ENCODE measurements at regions not wholly inside any gene's neighbourhood (a gene's known extent, or its start where the extent isn't known, plus 50 kb on each side); places are given as distances from the start of the nearest gene placed in this dataset.

DNA sequence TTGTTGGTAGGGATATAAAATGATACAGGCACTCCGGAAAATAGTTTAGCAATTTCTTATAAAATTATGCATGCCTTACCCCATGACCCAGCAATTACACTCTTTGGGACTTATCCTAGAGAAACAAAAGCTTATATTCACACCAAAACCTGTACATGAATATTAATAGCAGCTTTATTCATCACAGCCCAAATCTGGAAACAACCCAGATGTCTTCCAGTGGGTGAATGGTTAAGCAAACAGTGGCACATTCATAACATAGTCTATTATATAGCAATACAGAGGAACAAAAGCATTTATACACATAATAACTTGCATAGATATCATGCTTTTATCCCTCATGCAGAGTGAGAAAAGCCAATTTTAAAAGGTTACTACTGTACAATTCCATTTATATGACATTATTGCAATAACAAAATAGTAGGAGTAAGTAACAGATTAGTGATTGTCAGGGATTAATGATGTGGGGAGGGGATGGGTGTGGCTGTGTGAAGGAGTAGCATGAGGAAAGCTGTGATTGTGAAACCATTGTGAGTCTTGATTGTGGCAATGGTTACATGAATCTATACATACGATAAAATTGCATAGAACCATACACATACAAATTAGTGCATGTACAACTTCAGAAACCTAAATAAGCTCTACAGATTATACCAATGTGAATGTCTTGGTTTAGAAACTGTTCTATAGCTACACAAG is 363.1 kb upstream of the OR4E1 start:
- no peak for TF ChIP-seq POLR2AphosphoS5 (IDR thresholded peaks at IDR 0.05; ENCODE audit: low read depth)
- TF ChIP-seq, protein P1, sequence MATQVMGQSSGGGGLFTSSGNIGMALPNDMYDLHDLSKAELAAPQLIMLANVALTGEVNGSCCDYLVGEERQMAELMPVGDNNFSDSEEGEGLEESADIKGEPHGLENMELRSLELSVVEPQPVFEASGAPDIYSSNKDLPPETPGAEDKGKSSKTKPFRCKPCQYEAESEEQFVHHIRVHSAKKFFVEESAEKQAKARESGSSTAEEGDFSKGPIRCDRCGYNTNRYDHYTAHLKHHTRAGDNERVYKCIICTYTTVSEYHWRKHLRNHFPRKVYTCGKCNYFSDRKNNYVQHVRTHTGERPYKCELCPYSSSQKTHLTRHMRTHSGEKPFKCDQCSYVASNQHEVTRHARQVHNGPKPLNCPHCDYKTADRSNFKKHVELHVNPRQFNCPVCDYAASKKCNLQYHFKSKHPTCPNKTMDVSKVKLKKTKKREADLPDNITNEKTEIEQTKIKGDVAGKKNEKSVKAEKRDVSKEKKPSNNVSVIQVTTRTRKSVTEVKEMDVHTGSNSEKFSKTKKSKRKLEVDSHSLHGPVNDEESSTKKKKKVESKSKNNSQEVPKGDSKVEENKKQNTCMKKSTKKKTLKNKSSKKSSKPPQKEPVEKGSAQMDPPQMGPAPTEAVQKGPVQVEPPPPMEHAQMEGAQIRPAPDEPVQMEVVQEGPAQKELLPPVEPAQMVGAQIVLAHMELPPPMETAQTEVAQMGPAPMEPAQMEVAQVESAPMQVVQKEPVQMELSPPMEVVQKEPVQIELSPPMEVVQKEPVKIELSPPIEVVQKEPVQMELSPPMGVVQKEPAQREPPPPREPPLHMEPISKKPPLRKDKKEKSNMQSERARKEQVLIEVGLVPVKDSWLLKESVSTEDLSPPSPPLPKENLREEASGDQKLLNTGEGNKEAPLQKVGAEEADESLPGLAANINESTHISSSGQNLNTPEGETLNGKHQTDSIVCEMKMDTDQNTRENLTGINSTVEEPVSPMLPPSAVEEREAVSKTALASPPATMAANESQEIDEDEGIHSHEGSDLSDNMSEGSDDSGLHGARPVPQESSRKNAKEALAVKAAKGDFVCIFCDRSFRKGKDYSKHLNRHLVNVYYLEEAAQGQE (IDR thresholded peaks at IDR 0.05; ENCODE audit: insufficient replicate concordance, low read depth): no peak
